ENCODE measurements at regions not wholly inside any gene's neighbourhood (a gene's known extent, or its start where the extent isn't known, plus 50 kb on each side); places are given as distances from the start of the nearest gene placed in this dataset.

DNA sequence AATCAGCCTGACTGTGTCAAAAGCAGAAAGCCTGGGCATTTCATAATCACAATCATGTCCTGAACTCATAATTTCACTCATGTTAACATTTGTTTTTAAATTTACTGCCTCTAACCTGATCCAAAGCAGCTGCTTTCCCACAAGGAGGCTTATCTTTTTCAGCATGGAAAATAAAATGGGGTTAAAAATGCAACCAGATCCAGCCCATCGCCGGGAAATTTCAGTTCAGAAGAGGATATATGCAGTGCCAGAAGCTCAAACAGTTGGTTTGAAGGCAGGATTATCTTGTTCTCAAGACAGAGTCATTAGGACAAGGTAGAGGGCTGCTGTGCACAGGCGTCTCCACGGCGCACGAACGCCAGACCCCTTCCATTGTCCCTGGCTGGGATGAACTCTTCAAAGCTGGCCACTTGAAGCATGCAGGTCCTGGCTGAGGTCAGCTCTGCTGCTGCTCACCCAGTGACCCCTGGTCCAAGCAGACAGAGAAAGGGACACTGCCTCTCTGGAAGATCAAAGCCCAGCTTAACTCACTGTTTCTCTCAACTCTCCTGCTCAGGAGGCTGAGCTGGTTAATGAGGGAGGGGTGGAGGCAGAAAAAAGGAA lies 191.1 kb upstream of the HEY2 start:
- H3K79me2 ChIP-seq (ENCODE audit: insufficient read depth, low read length): no peaks in the 10 kb centered on the region
- no peak for TF ChIP-seq EZH2phosphoT487 (IDR thresholded peaks at IDR 0.05; ENCODE audit: borderline replicate concordance)
- TF ChIP-seq, protein P1, sequence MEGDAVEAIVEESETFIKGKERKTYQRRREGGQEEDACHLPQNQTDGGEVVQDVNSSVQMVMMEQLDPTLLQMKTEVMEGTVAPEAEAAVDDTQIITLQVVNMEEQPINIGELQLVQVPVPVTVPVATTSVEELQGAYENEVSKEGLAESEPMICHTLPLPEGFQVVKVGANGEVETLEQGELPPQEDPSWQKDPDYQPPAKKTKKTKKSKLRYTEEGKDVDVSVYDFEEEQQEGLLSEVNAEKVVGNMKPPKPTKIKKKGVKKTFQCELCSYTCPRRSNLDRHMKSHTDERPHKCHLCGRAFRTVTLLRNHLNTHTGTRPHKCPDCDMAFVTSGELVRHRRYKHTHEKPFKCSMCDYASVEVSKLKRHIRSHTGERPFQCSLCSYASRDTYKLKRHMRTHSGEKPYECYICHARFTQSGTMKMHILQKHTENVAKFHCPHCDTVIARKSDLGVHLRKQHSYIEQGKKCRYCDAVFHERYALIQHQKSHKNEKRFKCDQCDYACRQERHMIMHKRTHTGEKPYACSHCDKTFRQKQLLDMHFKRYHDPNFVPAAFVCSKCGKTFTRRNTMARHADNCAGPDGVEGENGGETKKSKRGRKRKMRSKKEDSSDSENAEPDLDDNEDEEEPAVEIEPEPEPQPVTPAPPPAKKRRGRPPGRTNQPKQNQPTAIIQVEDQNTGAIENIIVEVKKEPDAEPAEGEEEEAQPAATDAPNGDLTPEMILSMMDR (conservative IDR thresholded peaks at IDR 0.05; ENCODE audit: low read length): no peak
- no peak overlapping the region for H3K4me3 ChIP-seq (ENCODE audit: low read length, poor library complexity, severe bottlenecking)
- H3K36me3 ChIP-seq (ENCODE audit: insufficient read depth, low read length): no peaks in the 10 kb centered on the region
- no peaks in the 10 kb centered on the region for H3K9me2 ChIP-seq (replicated peaks; ENCODE audit: low read depth, low read length)
- H3K4me1 ChIP-seq (ENCODE audit: insufficient read depth, low read length, poor library complexity, severe bottlenecking): no peaks in the 10 kb centered on the region
- H2AFZ ChIP-seq (ENCODE audit: low read length): no peak overlapping the region
- H3F3A ChIP-seq (ENCODE audit: low read depth): no peaks in the 10 kb centered on the region
- no peaks in the 10 kb centered on the region for H3K9me3 ChIP-seq (ENCODE audit: insufficient read depth, low read depth, low read length)
- no peak overlapping the region for H3K9ac ChIP-seq (ENCODE audit: low read depth, low read length, poor library complexity, severe bottlenecking)
- H3K27me3 ChIP-seq (ENCODE audit: insufficient read depth, low read length, poor library complexity, severe bottlenecking): no peaks in the 10 kb centered on the region
- H4K20me1 ChIP-seq (ENCODE audit: insufficient read depth, low read length, poor library complexity, severe bottlenecking): no peaks in the 10 kb centered on the region
- no peak overlapping the region for H3K4me2 ChIP-seq (ENCODE audit: low read depth, low read length, poor library complexity, severe bottlenecking)

- Histone ChIP-seq H2AFZ (ENCODE audit: low read length) (no peak overlapping the region), H3K9me2 (replicated peaks; ENCODE audit: low read depth, low read length) (no peaks in the 10 kb centered on the region), H3K27me3 (ENCODE audit: insufficient read depth, low read length, poor library complexity, severe bottlenecking) (no peaks in the 10 kb centered on the region), H3K9ac (ENCODE audit: low read depth, low read length, poor library complexity, severe bottlenecking) (no peak overlapping the region), H3K36me3 (ENCODE audit: insufficient read depth, low read length) (no peaks in the 10 kb centered on the region), H4K20me1 (ENCODE audit: insufficient read depth, low read length, poor library complexity, severe bottlenecking) (no peaks in the 10 kb centered on the region), H3K79me2 (ENCODE audit: insufficient read depth, low read length) (no peaks in the 10 kb centered on the region), H3K4me1 (ENCODE audit: insufficient read depth, low read length, poor library complexity, severe bottlenecking) (no peaks in the 10 kb centered on the region), H3K4me2 (ENCODE audit: low read depth, low read length, poor library complexity, severe bottlenecking) (no peak overlapping the region), H3F3A (ENCODE audit: low read depth) (no peaks in the 10 kb centered on the region), H3K4me3 (ENCODE audit: low read length, poor library complexity, severe bottlenecking) (no peak overlapping the region), H3K9me3 (ENCODE audit: insufficient read depth, low read depth, low read length) (no peaks in the 10 kb centered on the region)
- TF ChIP-seq EZH2phosphoT487 (IDR thresholded peaks at IDR 0.05; ENCODE audit: borderline replicate concordance): no peak
- TF ChIP-seq, protein P1 (conservative IDR thresholded peaks at IDR 0.05; ENCODE audit: low read length): no peak
Measured at GRCh38 chr6:125558907-125559306, 190.5 kb upstream of the HEY2 start.

GRCh38 chr6:125562156-125562555 lies 187.3 kb upstream of the HEY2 start:
- no peak for TF ChIP-seq EZH2phosphoT487 (IDR thresholded peaks at IDR 0.05; ENCODE audit: borderline replicate concordance)
- TF ChIP-seq, protein P1 (conservative IDR thresholded peaks at IDR 0.05; ENCODE audit: low read length): no peak
- no peaks in the 10 kb centered on the region for H3K36me3 ChIP-seq (ENCODE audit: insufficient read depth, low read length)
- H3K79me2 ChIP-seq (ENCODE audit: insufficient read depth, low read length): no peaks in the 10 kb centered on the region
- no peak overlapping the region for H3K4me2 ChIP-seq (ENCODE audit: low read depth, low read length, poor library complexity, severe bottlenecking)
- H3K4me3 ChIP-seq (ENCODE audit: low read length, poor library complexity, severe bottlenecking): no peak overlapping the region
- no peak overlapping the region for H3K9ac ChIP-seq (ENCODE audit: low read depth, low read length, poor library complexity, severe bottlenecking)
- no peaks in the 10 kb centered on the region for H3K27me3 ChIP-seq (ENCODE audit: insufficient read depth, low read length, poor library complexity, severe bottlenecking)
- H2AFZ ChIP-seq (ENCODE audit: low read length): no peak overlapping the region
- H3F3A ChIP-seq (ENCODE audit: low read depth): no peaks in the 10 kb centered on the region
- H3K9me2 ChIP-seq (replicated peaks; ENCODE audit: low read depth, low read length): no peaks in the 10 kb centered on the region
- H4K20me1 ChIP-seq (ENCODE audit: insufficient read depth, low read length, poor library complexity, severe bottlenecking): no peaks in the 10 kb centered on the region
- no peaks in the 10 kb centered on the region for H3K4me1 ChIP-seq (ENCODE audit: insufficient read depth, low read length, poor library complexity, severe bottlenecking)
- H3K9me3 ChIP-seq (ENCODE audit: insufficient read depth, low read depth, low read length): no peaks in the 10 kb centered on the region

Measured in Loucy (cell line).